HG02642 (cell line): ENCODE measurements at regions not wholly inside any gene's neighbourhood (a gene's known extent, or its start where the extent isn't known, plus 50 kb on each side); places are given as distances from the start of the nearest gene placed in this dataset.

Experiments
- ATAC-seq: cut with Tn5 transposase; IDR thresholded peaks from one replicate; pipeline ENCODE4 v1.9.1; 2021; ENCODE audit warnings: mild to moderate bottlenecking; ENCODE audit not compliant: unreplicated experiment, poor library complexity

GRCh38 chr5:67273689-67274356, 77.2 kb upstream of the CD180 start:
- ATAC-seq = no peak

- ATAC-seq = no peak
These were observed 76.0 kb upstream of the CD180 start for GRCh38 chr5:67272453-67273130.

GRCh38 chr5:67268231-67269021, 71.8 kb upstream of the CD180 start:
- ATAC-seq = no peak

- ATAC-seq = no peak
These were observed 71.1 kb upstream of the CD180 start for GRCh38 chr5:67267512-67268216.

- ATAC-seq = no peak
These were observed 70.2 kb upstream of the CD180 start for GRCh38 chr5:67266654-67267350.

GRCh38 chr5:67265951-67266350, 69.4 kb upstream of the CD180 start:
- ATAC-seq = no peak

- ATAC-seq = no peak
These were observed 67.2 kb upstream of the CD180 start for GRCh38 chr5:67263656-67264408.

GRCh38 chr5:67262956-67263355, 66.4 kb upstream of the CD180 start:
- ATAC-seq = no peak

GRCh38 chr5:67262206-67262605, 65.6 kb upstream of the CD180 start:
- no peak for ATAC-seq

- no peak for ATAC-seq
These were observed 63.1 kb upstream of the CD180 start for GRCh38 chr5:67259548-67260215.

- no peak for ATAC-seq
These were observed 60.9 kb upstream of the CD180 start for GRCh38 chr5:67257500-67257899.

- ATAC-seq = no peak
These were observed 60.5 kb upstream of the CD180 start for GRCh38 chr5:67257077-67257476.

GRCh38 chr5:67255881-67256280, 59.3 kb upstream of the CD180 start:
- ATAC-seq = no peak

- no peak for ATAC-seq
These were observed 57.3 kb upstream of the CD180 start for GRCh38 chr5:67253911-67254310.

GRCh38 chr5:67249590-67249895, 52.9 kb upstream of the CD180 start:
- no peak for ATAC-seq

GRCh38 chr5:67248703-67249589, 52.3 kb upstream of the CD180 start:
- ATAC-seq = no peak

GRCh38 chr5:67246546-67247268, 50.1 kb upstream of the CD180 start:
- ATAC-seq = no peak
